B cell (primary cell): ENCODE measurements at regions not wholly inside any gene's neighbourhood (a gene's known extent, or its start where the extent isn't known, plus 50 kb on each side); places are given as distances from the start of the nearest gene placed in this dataset.

Source experiments
- ATAC-seq: fragments of 200-7000 bp; cut with Tn5 transposase; one replicate; pipeline ENCODE4 v1.10.0; 2021; ENCODE audit warnings: low read depth, mild to moderate bottlenecking, moderate number of reproducible peaks, moderate library complexity
- CTCF ChIA-PET: fragments of 350-600 bp; sonication (Branson Sonifier 250); formaldehyde crosslinking; loops from one replicate; lab custom pipeline; 2021; ENCODE audit warnings: antibody characterized with exemption, inconsistent platforms; lab: Charles Lee
- POLR2A ChIA-PET: fragments of 350-600 bp; sonication (Branson Sonifier 250); formaldehyde crosslinking; loops from one replicate; lab custom pipeline; 2021; ENCODE audit warnings: antibody characterized with exemption; lab: Charles Lee
- DNase-seq: peaks from one replicate; pipeline ENCODE4 v3.0.0; 2013
- H2AFZ ChIP-seq: 2 replicates; pipeline ENCODE4 v1.6.1; 2012; ENCODE audit warnings: mild to moderate bottlenecking, low read depth, low read length; ENCODE audit not compliant: insufficient read depth, poor library complexity, severe bottlenecking
- H3K27ac ChIP-seq, 2 donors: 1 replicate in 1 of 2; 2 replicates in 1 of 2; pipeline ENCODE4 v1.5.1; 2012 to 2013; ENCODE audit warnings: low read length in 2 of 2, mild to moderate bottlenecking in 2 of 2, moderate library complexity in 1 of 2
- H3K27me3 ChIP-seq, 4 experiments: fragments of 200-600 bp in 1 of 4; sonication (generic) in 1 of 4; replicated peaks in 1 of 4; 1 replicate in 2 of 4; 2 replicates in 2 of 4; pipeline versions ENCODE4 v1.6.1 to v1.7.0; 2013 to 2016; ENCODE audit warnings: low read length in 3 of 4, mild to moderate bottlenecking in 2 of 4, mixed read lengths in 1 of 4, moderate library complexity in 1 of 4; ENCODE audit not compliant: insufficient read depth in 4 of 4, control insufficient read depth in 3 of 4; ENCODE audit errors: control extremely low read depth in 1 of 4
- H3K36me3 ChIP-seq, 2 experiments: replicated peaks in 1 of 2; 1 replicate in 1 of 2; 2 replicates in 1 of 2; pipeline versions ENCODE4 v1.6.1 to v1.7.1; 2013; ENCODE audit warnings: low read length in 1 of 2; ENCODE audit not compliant: insufficient read depth in 2 of 2, control insufficient read depth in 1 of 2; ENCODE audit errors: control extremely low read depth in 1 of 2, extremely low read depth in 1 of 2
- H3K4me1 ChIP-seq, 2 donors: fragments of 200-600 bp in 1 of 2; sonication (generic) in 1 of 2; 1 replicate in 1 of 2; 2 replicates in 1 of 2; pipeline versions ENCODE4 v1.5.1 to v1.6.1; 2013 to 2017; ENCODE audit warnings: low read length in 2 of 2; ENCODE audit not compliant: control insufficient read depth in 2 of 2, insufficient read depth in 2 of 2
- H3K4me2 ChIP-seq: replicated peaks from 2 replicates; pipeline ENCODE3; 2012; ENCODE audit warnings: mild to moderate bottlenecking, low read depth, low read length; ENCODE audit not compliant: poor library complexity, severe bottlenecking
- H3K4me3 ChIP-seq, 5 experiments: fragments of 200-600 bp in 1 of 5; sonication (generic) in 1 of 5; 1 replicate in 3 of 5; 2 replicates in 2 of 5; pipeline versions ENCODE4 v1.5.1 to v1.7.0; 2011 to 2016; ENCODE audit warnings: low read length in 4 of 5, mild to moderate bottlenecking in 4 of 5, low read depth in 2 of 5, control low read depth in 1 of 5, moderate library complexity in 1 of 5; ENCODE audit not compliant: insufficient read depth in 1 of 5; ENCODE audit errors: control extremely low read depth in 1 of 5, extremely low read depth in 1 of 5
- H3K79me2 ChIP-seq: fragments of 200-600 bp; sonication (generic); one replicate; pipeline ENCODE4 v1.6.0; 2016; ENCODE audit warnings: low read length; ENCODE audit not compliant: control insufficient read depth, insufficient read depth
- H3K9ac ChIP-seq: fragments of 200-600 bp; sonication (generic); 2 replicates; pipeline ENCODE4 v1.6.1; 2017; ENCODE audit warnings: mild to moderate bottlenecking, low read length, moderate library complexity
- H3K9me3 ChIP-seq, 3 donors: one replicate each; pipeline versions ENCODE4 v1.6.1 to v1.7.1; 2013; ENCODE audit warnings: low read length in 2 of 3; ENCODE audit not compliant: control insufficient read depth in 2 of 3, insufficient read depth in 1 of 3; ENCODE audit errors: control extremely low read depth in 1 of 3
- H4K20me1 ChIP-seq: 2 replicates; pipeline ENCODE4 v1.6.0; 2012; ENCODE audit warnings: mild to moderate bottlenecking, low read length; ENCODE audit not compliant: insufficient read depth, control insufficient read depth, poor library complexity, severe bottlenecking
- H3K27ac Mint-ChIP-seq: one replicate; pipeline ENCODE4 v1.8.0; 2021; ENCODE audit warnings: mixed read lengths
- H3K27me3 Mint-ChIP-seq: one replicate; pipeline ENCODE4 v1.8.0; 2021; ENCODE audit warnings: mixed read lengths
- H3K4me1 Mint-ChIP-seq: one replicate; pipeline ENCODE4 v1.8.0; 2021; ENCODE audit warnings: mixed read lengths
- H3K4me3 Mint-ChIP-seq: one replicate; pipeline ENCODE4 v1.8.0; 2021; ENCODE audit warnings: mixed read lengths
- H3K9me3 Mint-ChIP-seq: one replicate; pipeline ENCODE4 v1.8.0; 2022; ENCODE audit warnings: mixed read lengths; ENCODE audit not compliant: insufficient read depth
- EZH2 ChIP-seq: IDR thresholded peaks from 2 replicates; pipeline ENCODE4 v1.6.1; 2012; ENCODE audit warnings: borderline replicate concordance, low read depth, mild to moderate bottlenecking, moderate library complexity, low read length; ENCODE audit not compliant: insufficient read depth, poor library complexity, severe bottlenecking
- WGBS: methylation state at CpG from one replicate; pipeline ENCODE4 v1.1.5; 2013; ENCODE audit warnings: missing lambda C conversion rate; ENCODE audit not compliant: insufficient coverage; 5-methylcytosine and 5-hydroxymethylcytosine counted together
- intact Hi-C: fragments of 100-400 bp; cut with micrococcal nuclease; formaldehyde crosslinking; loops from one replicate; pipeline ENCODE4 v1.10.0; 2022
- TF ChIP-seq, protein P1 (sequence below): fragments of 200-600 bp; IDR thresholded peaks from one replicate; pipeline ENCODE4 v1.8.0; 2022; ENCODE audit warnings: antibody characterized with exemption, mild to moderate bottlenecking

GRCh38 chr3:21901484-21901883 lies 150.5 kb upstream of the ZNF385D start:
- Histone ChIP-seq H3K9me3 (no peaks in the 10 kb centered on the region), H3K79me2 (no peaks in the 10 kb centered on the region), H2AFZ (no peak overlapping the region), H3K36me3 (no peaks in the 10 kb centered on the region), H3K4me3 (no peak overlapping the region), H3K4me1 (no peaks in the 10 kb centered on the region), H3K27ac (no peak overlapping the region), H4K20me1 (no peaks in the 10 kb centered on the region), H3K9ac (no peak overlapping the region), H3K27me3 (no peaks in the 10 kb centered on the region), H3K4me2 (no peak overlapping the region)
- CTCF ChIA-PET: no interaction called here
- POLR2A ChIA-PET: no interaction called here
- no peak overlapping the region for H3K4me3 Mint-ChIP-seq
- H3K4me1 Mint-ChIP-seq: no peaks in the 10 kb centered on the region
- DNase-seq (no peak), ATAC-seq (no peak)
- WGBS: 94% methylated on average over 3 of the region's 4 CpGs
- intact Hi-C loops: no loop called here
- no peak for TF ChIP-seq EZH2
- TF ChIP-seq, protein P1, sequence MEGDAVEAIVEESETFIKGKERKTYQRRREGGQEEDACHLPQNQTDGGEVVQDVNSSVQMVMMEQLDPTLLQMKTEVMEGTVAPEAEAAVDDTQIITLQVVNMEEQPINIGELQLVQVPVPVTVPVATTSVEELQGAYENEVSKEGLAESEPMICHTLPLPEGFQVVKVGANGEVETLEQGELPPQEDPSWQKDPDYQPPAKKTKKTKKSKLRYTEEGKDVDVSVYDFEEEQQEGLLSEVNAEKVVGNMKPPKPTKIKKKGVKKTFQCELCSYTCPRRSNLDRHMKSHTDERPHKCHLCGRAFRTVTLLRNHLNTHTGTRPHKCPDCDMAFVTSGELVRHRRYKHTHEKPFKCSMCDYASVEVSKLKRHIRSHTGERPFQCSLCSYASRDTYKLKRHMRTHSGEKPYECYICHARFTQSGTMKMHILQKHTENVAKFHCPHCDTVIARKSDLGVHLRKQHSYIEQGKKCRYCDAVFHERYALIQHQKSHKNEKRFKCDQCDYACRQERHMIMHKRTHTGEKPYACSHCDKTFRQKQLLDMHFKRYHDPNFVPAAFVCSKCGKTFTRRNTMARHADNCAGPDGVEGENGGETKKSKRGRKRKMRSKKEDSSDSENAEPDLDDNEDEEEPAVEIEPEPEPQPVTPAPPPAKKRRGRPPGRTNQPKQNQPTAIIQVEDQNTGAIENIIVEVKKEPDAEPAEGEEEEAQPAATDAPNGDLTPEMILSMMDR: no peak
- H3K9me3 Mint-ChIP-seq: no peaks in the 10 kb centered on the region
- no peaks in the 10 kb centered on the region for H3K27me3 Mint-ChIP-seq
- H3K27ac Mint-ChIP-seq: no peak overlapping the region

GRCh38 chr3:21902956-21903355 lies 151.9 kb upstream of the ZNF385D start:
- no peaks in the 10 kb centered on the region for H4K20me1 ChIP-seq
- Mint-ChIP-seq H3K4me3 (no peak overlapping the region), H3K4me1 (no peaks in the 10 kb centered on the region), H3K27ac (no peak overlapping the region), H3K27me3 (no peaks in the 10 kb centered on the region), H3K9me3 (no peaks in the 10 kb centered on the region)
- WGBS: 100% methylated on average over 1 of the region's 4 CpGs
- no peaks in the 10 kb centered on the region for H3K36me3 ChIP-seq
- intact Hi-C loops: no loop called here
- DNase-seq (no peak), ATAC-seq (no peak)
- no peak overlapping the region for H3K9ac ChIP-seq
- H3K4me3 ChIP-seq: no peak overlapping the region
- no peaks in the 10 kb centered on the region for H3K4me1 ChIP-seq
- TF ChIP-seq, protein P1: no peak
- no peak for TF ChIP-seq EZH2
- no peak overlapping the region for H3K27ac ChIP-seq
- H3K4me2 ChIP-seq: no peak overlapping the region
- H3K9me3 ChIP-seq: no peaks in the 10 kb centered on the region
- no peaks in the 10 kb centered on the region for H3K27me3 ChIP-seq
- no peak overlapping the region for H2AFZ ChIP-seq
- ChIA-PET POLR2A (no interaction called here), CTCF (no interaction called here)
- no peaks in the 10 kb centered on the region for H3K79me2 ChIP-seq
